H9 (cell line): ENCODE measurements at regions not wholly inside any gene's neighbourhood (a gene's known extent, or its start where the extent isn't known, plus 50 kb on each side); places are given as distances from the start of the nearest gene placed in this dataset.

ENCODE experiments used
- DNase-seq: peaks from one replicate; pipeline ENCODE4 v3.0.0-alpha.2; 2017
- H2AFZ ChIP-seq: one replicate; pipeline ENCODE4 v1.6.1; 2013; ENCODE audit warnings: mild to moderate bottlenecking, low read length, control low read depth, moderate library complexity
- H2AK5ac ChIP-seq: 2 replicates; pipeline ENCODE4 v1.6.1; 2013; ENCODE audit warnings: low read length, control low read depth, mixed read lengths; ENCODE audit not compliant: insufficient read length
- H2BK120ac ChIP-seq: one replicate; pipeline ENCODE4 v1.6.1; 2013; ENCODE audit warnings: low read depth, mild to moderate bottlenecking, low read length, control low read depth, inconsistent platforms; ENCODE audit not compliant: poor library complexity, severe bottlenecking
- H2BK12ac ChIP-seq: 2 replicates; pipeline ENCODE4 v1.6.1; 2013; ENCODE audit warnings: low read length, control low read depth, mixed read lengths, low read depth; ENCODE audit not compliant: insufficient read length
- H2BK15ac ChIP-seq: 2 replicates; pipeline ENCODE4 v1.6.1; 2013; ENCODE audit warnings: low read depth, low read length, control low read depth
- H2BK20ac ChIP-seq: one replicate; pipeline ENCODE4 v1.6.1; 2013; ENCODE audit warnings: low read depth, mild to moderate bottlenecking, low read length, control low read depth, inconsistent platforms; ENCODE audit not compliant: poor library complexity, severe bottlenecking
- H2BK5ac ChIP-seq: 2 replicates; pipeline ENCODE4 v1.6.1; 2013; ENCODE audit warnings: low read length, control low read depth, mixed read lengths; ENCODE audit not compliant: insufficient read length
- H3K14ac ChIP-seq: 2 replicates; pipeline ENCODE4 v1.6.1; 2013; ENCODE audit warnings: low read length, control low read depth; ENCODE audit not compliant: insufficient read depth
- H3K18ac ChIP-seq: 2 replicates; pipeline ENCODE4 v1.6.1; 2013; ENCODE audit warnings: low read depth, mild to moderate bottlenecking, mixed read lengths, low read length, control low read depth; ENCODE audit not compliant: insufficient read length
- H3K23ac ChIP-seq: 2 replicates; pipeline ENCODE4 v1.6.1; 2013; ENCODE audit warnings: low read length, control low read depth, mixed read lengths, low read depth; ENCODE audit not compliant: insufficient read length
- H3K23me2 ChIP-seq: 2 replicates; pipeline ENCODE4 v1.6.1; 2013; ENCODE audit warnings: low read depth, mild to moderate bottlenecking, mixed read lengths, low read length, control low read depth; ENCODE audit not compliant: insufficient read length, poor library complexity, severe bottlenecking
- H3K27ac ChIP-seq: 2 replicates; pipeline ENCODE4 v1.5.1; 2013; ENCODE audit warnings: low read length, control low read depth, mixed read lengths, low read depth; ENCODE audit not compliant: insufficient read length
- H3K27me3 ChIP-seq: 2 replicates; pipeline ENCODE4 v1.6.1; 2013; ENCODE audit warnings: low read length, control low read depth, inconsistent platforms; ENCODE audit not compliant: insufficient read depth
- H3K4ac ChIP-seq: 2 replicates; pipeline ENCODE4 v1.6.1; 2013; ENCODE audit warnings: low read depth, mild to moderate bottlenecking, control low read depth, inconsistent platforms, low read length, moderate library complexity
- H3K4me1 ChIP-seq: 2 replicates; pipeline ENCODE4 v1.6.1; 2013; ENCODE audit warnings: low read length, control low read depth, inconsistent platforms; ENCODE audit not compliant: insufficient read depth
- H3K4me2 ChIP-seq: 2 replicates; pipeline ENCODE4 v1.6.1; 2013; ENCODE audit warnings: low read length, control low read depth, mixed read lengths; ENCODE audit not compliant: insufficient read length, insufficient read depth
- H3K56ac ChIP-seq: 2 replicates; pipeline ENCODE4 v1.6.1; 2013; ENCODE audit warnings: low read depth, mild to moderate bottlenecking, mixed read lengths, low read length, control low read depth; ENCODE audit not compliant: insufficient read length
- H3K79me1 ChIP-seq: 2 replicates; pipeline ENCODE4 v1.6.1; 2013; ENCODE audit warnings: low read depth, mild to moderate bottlenecking, moderate library complexity, low read length, control low read depth, inconsistent platforms; ENCODE audit not compliant: insufficient read depth, poor library complexity, severe bottlenecking
- H3K79me2 ChIP-seq: 2 replicates; pipeline ENCODE4 v1.6.1; 2013; ENCODE audit warnings: low read length, control low read depth, inconsistent platforms; ENCODE audit not compliant: insufficient read depth
- H3K9ac ChIP-seq: 2 replicates; pipeline ENCODE4 v1.6.1; 2013; ENCODE audit warnings: low read length, control low read depth, mixed read lengths; ENCODE audit not compliant: insufficient read length; ENCODE audit errors: extremely low read depth
- H3K9me3 ChIP-seq: one replicate; pipeline ENCODE4 v1.6.1; 2013; ENCODE audit warnings: low read depth, low read length, inconsistent platforms; ENCODE audit not compliant: control insufficient read depth
- H3T11ph ChIP-seq: one replicate; pipeline ENCODE4 v1.6.1; 2013; ENCODE audit warnings: mild to moderate bottlenecking, low read length, control low read depth, inconsistent platforms
- H4K20me1 ChIP-seq: one replicate; pipeline ENCODE4 v1.6.1; 2013; ENCODE audit not compliant: control insufficient read depth, insufficient read length, insufficient read depth
- H4K5ac ChIP-seq: 2 replicates; pipeline ENCODE4 v1.6.1; 2013; ENCODE audit warnings: low read depth, mild to moderate bottlenecking, mixed read lengths, low read length, control low read depth; ENCODE audit not compliant: insufficient read length
- H4K8ac ChIP-seq: replicated peaks from 2 replicates; pipeline ENCODE4 v1.6.1; 2013; ENCODE audit warnings: low read length, control low read depth, mixed read lengths, low read depth; ENCODE audit not compliant: insufficient read length
- H4K91ac ChIP-seq: 2 replicates; pipeline ENCODE4 v1.6.1; 2013; ENCODE audit warnings: low read depth, mild to moderate bottlenecking, moderate library complexity, mixed read lengths, low read length, control low read depth; ENCODE audit not compliant: insufficient read length
- H3K27ac Mint-ChIP-seq, 3 experiments: 2 replicates in 2 of 3; 3 replicates in 1 of 3; pipeline ENCODE4 v1.8.0; 2020 to 2021; ENCODE audit warnings: mixed read lengths in 3 of 3, mild to moderate bottlenecking in 1 of 3, moderate library complexity in 1 of 3
- H3K27me3 Mint-ChIP-seq: 2 replicates; pipeline ENCODE4 v1.8.0; 2021; ENCODE audit warnings: low read depth, mild to moderate bottlenecking, moderate library complexity, mixed read lengths
- H3K36me3 Mint-ChIP-seq, 3 experiments: 2 replicates in 2 of 3; 3 replicates in 1 of 3; pipeline ENCODE4 v1.8.0; 2020 to 2021; ENCODE audit warnings: low read depth in 3 of 3, mixed read lengths in 3 of 3; ENCODE audit not compliant: insufficient read depth in 1 of 3
- H3K4me1 Mint-ChIP-seq, 2 experiments: 2 replicates each; pipeline ENCODE4 v1.8.0; 2020; ENCODE audit warnings: mixed read lengths in 2 of 2
- H3K4me3 Mint-ChIP-seq, 2 experiments: 2 replicates in 1 of 2; 3 replicates in 1 of 2; pipeline ENCODE4 v1.8.0; 2020 to 2021; ENCODE audit warnings: mild to moderate bottlenecking in 2 of 2, mixed read lengths in 2 of 2, moderate library complexity in 1 of 2
- H3K9me3 Mint-ChIP-seq, 2 experiments: 2 replicates in 1 of 2; 3 replicates in 1 of 2; pipeline ENCODE4 v1.8.0; 2020; ENCODE audit warnings: mild to moderate bottlenecking in 2 of 2, mixed read lengths in 2 of 2, moderate library complexity in 1 of 2
- CTCF ChIP-seq: fragments of 200-600 bp; sonication (generic); conservative IDR thresholded peaks from 3 replicates; pipeline ENCODE4 v1.8.0; 2021; ENCODE audit warnings: antibody characterized with exemption, mild to moderate bottlenecking
- WGBS: extraction: QIAGEN DNeasy Blood & Tissue Kit; methylation state at CpG from one replicate; pipeline ENCODE4 v1.1.7; 2013; ENCODE audit warnings: missing lambda C conversion rate, low lambda C conversion rate, mixed read lengths; ENCODE audit not compliant: insufficient read length; ENCODE audit errors: extremely low coverage; 5-methylcytosine and 5-hydroxymethylcytosine counted together

DNA sequence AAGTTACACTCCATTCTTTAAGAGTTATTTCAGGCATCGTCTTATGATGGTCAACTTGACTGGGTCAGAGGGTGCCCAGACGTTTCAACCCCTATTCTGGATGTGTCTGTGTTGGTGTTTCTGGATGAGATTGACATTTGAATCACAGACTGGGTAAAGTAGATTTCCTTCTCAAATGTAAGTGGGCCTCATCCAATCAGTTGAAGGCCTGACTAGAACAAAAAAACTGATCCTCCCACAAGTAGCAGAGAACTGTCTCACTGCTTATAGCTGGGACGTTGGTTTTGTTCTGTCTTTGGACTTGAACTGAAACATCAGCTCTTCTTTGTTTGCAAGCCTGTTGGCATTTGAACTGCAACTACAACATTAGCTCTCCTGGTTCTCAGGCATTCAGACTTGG lies 76.3 kb upstream of the LYZL1 start:
- Histone ChIP-seq H3K23ac (no peak overlapping the region), H2BK12ac (no peak overlapping the region), H4K8ac (no peak overlapping the region), H4K5ac (no peak overlapping the region), H3K27ac (no peak overlapping the region), H3K14ac (no peak overlapping the region), H3K27me3 (no peaks in the 10 kb centered on the region), H2BK120ac (no peak overlapping the region), H3K4ac (no peak overlapping the region), H3K9ac (no peak overlapping the region), H3T11ph (no peak overlapping the region), H2BK15ac (no peak overlapping the region), H4K91ac (no peak overlapping the region), H3K56ac (no peak overlapping the region), H2BK5ac (no peak overlapping the region), H3K18ac (no peak overlapping the region), H3K23me2 (no peaks in the 10 kb centered on the region), H2AFZ (no peak overlapping the region), H2AK5ac (no peak overlapping the region), H3K79me2 (no peaks in the 10 kb centered on the region), H3K79me1 (no peaks in the 10 kb centered on the region), H3K4me2 (no peak overlapping the region), H4K20me1 (no peaks in the 10 kb centered on the region), H2BK20ac (no peak overlapping the region), H3K4me1 (no peaks in the 10 kb centered on the region), H3K9me3 (no peaks in the 10 kb centered on the region)
- Mint-ChIP-seq H3K9me3 (peaks cover 5 to 8% of the 10 kb centered on the region in 2 experiments), H3K4me1 (peaks cover 0 to 5% of the 10 kb centered on the region in 2 experiments; a peak in 2 of 4 replicates), H3K27ac (no peak overlapping the region), H3K27me3 (no peaks in the 10 kb centered on the region; the same call in none of the 2 replicates), H3K4me3 (no peak overlapping the region; a peak in 1 of 5 replicates), H3K36me3 (peaks cover 2 to 11% (median 7%) of the 10 kb centered on the region in 3 experiments)
- DNase-seq, result no peak
- WGBS, result no CpG with 5 or more reads among the region's 3 CpGs
- TF ChIP-seq CTCF, result no peak
